T-cell (primary cell): ENCODE measurements at regions not wholly inside any gene's neighbourhood (a gene's known extent, or its start where the extent isn't known, plus 50 kb on each side); places are given as distances from the start of the nearest gene placed in this dataset.

ENCODE experiments used
- ATAC-seq, 4 experiments: fragments of 200-7000 bp in 3 of 4; fragments of 150-1000 bp in 1 of 4; cut with Tn5 transposase; replicated peaks in 1 of 4; 1 replicate in 3 of 4; 2 replicates in 1 of 4; pipeline ENCODE4 v1.10.0; 2021; ENCODE audit warnings: moderate library complexity in 3 of 4, mild to moderate bottlenecking in 2 of 4, moderate number of reproducible peaks in 1 of 4
- CTCF ChIA-PET, 2 donors: fragments of 300-600 bp; sonication (Branson Sonifier 250); formaldehyde crosslinking; loops; one replicate each; lab custom pipeline; 2022; ENCODE audit warnings: antibody characterized with exemption in 2 of 2; lab: Charles Lee
- POLR2A ChIA-PET, 2 donors: fragments of 300-600 bp; sonication (Branson Sonifier 250); formaldehyde crosslinking; loops; one replicate each; lab custom pipeline; 2022; ENCODE audit warnings: antibody characterized with exemption in 2 of 2; lab: Charles Lee
- DNase-seq, 35 experiments: peaks; one replicate each; pipeline versions ENCODE4 v3.0.0 to v3.0.0-alpha.2; 2013 to 2023
- H3K27ac ChIP-seq: one replicate; pipeline ENCODE4 v1.5.1; 2013; ENCODE audit warnings: low read length
- H3K27me3 ChIP-seq, 2 experiments: replicated peaks in 1 of 2; 1 replicate in 1 of 2; 2 replicates in 1 of 2; pipeline versions ENCODE4 v1.6.1 to v1.7.0; 2013; ENCODE audit warnings: low read length in 1 of 2, mixed read lengths in 1 of 2; ENCODE audit not compliant: control insufficient read depth in 2 of 2, insufficient read depth in 2 of 2; ENCODE audit errors: extremely low read depth in 1 of 2
- H3K36me3 ChIP-seq, 2 donors: 1 replicate in 1 of 2; 2 replicates in 1 of 2; pipeline versions ENCODE4 v1.6.1 to v1.7.0; 2013; ENCODE audit warnings: low read length in 1 of 2; ENCODE audit not compliant: control insufficient read depth in 2 of 2, insufficient read depth in 1 of 2; ENCODE audit errors: extremely low read depth in 1 of 2
- H3K4me1 ChIP-seq, 2 experiments: 1 replicate in 1 of 2; 2 replicates in 1 of 2; pipeline versions ENCODE4 v1.6.1 to v1.7.0; 2013; ENCODE audit warnings: low read length in 2 of 2, mixed read lengths in 1 of 2; ENCODE audit not compliant: insufficient read depth in 2 of 2, control insufficient read depth in 1 of 2; ENCODE audit errors: extremely low read depth in 1 of 2
- H3K4me3 ChIP-seq, 2 donors: 1 replicate in 1 of 2; 2 replicates in 1 of 2; pipeline versions ENCODE4 v1.5.1 to v1.7.0; 2013; ENCODE audit warnings: mild to moderate bottlenecking in 2 of 2, low read length in 1 of 2, moderate library complexity in 1 of 2; ENCODE audit not compliant: control insufficient read depth in 1 of 2; ENCODE audit errors: extremely low read depth in 1 of 2
- H3K9me3 ChIP-seq: 2 replicates; pipeline ENCODE4 v1.7.0; 2013
- H3K27ac Mint-ChIP-seq, 2 donors: one replicate each; pipeline ENCODE4 v1.8.0; 2020 to 2021; ENCODE audit warnings: mild to moderate bottlenecking in 2 of 2, mixed read lengths in 2 of 2
- H3K27me3 Mint-ChIP-seq, 2 donors: one replicate each; pipeline ENCODE4 v1.8.0; 2021 to 2022; ENCODE audit warnings: mixed read lengths in 2 of 2
- H3K36me3 Mint-ChIP-seq: one replicate; pipeline ENCODE4 v1.8.0; 2021; ENCODE audit warnings: mixed read lengths
- H3K4me1 Mint-ChIP-seq, 3 donors: one replicate each; pipeline ENCODE4 v1.8.0; 2020 to 2022; ENCODE audit warnings: mixed read lengths in 3 of 3, mild to moderate bottlenecking in 1 of 3
- H3K4me3 Mint-ChIP-seq, 3 donors: one replicate each; pipeline ENCODE4 v1.8.0; 2020 to 2022; ENCODE audit warnings: mild to moderate bottlenecking in 3 of 3, mixed read lengths in 3 of 3, moderate library complexity in 3 of 3
- H3K9me3 Mint-ChIP-seq, 3 donors: one replicate each; pipeline ENCODE4 v1.8.0; 2020 to 2022; ENCODE audit warnings: mixed read lengths in 3 of 3
- WGBS: methylation state at CpG from one replicate; pipeline ENCODE4 v1.1.5; 2013; ENCODE audit warnings: missing lambda C conversion rate; ENCODE audit not compliant: insufficient coverage; 5-methylcytosine and 5-hydroxymethylcytosine counted together

DNA sequence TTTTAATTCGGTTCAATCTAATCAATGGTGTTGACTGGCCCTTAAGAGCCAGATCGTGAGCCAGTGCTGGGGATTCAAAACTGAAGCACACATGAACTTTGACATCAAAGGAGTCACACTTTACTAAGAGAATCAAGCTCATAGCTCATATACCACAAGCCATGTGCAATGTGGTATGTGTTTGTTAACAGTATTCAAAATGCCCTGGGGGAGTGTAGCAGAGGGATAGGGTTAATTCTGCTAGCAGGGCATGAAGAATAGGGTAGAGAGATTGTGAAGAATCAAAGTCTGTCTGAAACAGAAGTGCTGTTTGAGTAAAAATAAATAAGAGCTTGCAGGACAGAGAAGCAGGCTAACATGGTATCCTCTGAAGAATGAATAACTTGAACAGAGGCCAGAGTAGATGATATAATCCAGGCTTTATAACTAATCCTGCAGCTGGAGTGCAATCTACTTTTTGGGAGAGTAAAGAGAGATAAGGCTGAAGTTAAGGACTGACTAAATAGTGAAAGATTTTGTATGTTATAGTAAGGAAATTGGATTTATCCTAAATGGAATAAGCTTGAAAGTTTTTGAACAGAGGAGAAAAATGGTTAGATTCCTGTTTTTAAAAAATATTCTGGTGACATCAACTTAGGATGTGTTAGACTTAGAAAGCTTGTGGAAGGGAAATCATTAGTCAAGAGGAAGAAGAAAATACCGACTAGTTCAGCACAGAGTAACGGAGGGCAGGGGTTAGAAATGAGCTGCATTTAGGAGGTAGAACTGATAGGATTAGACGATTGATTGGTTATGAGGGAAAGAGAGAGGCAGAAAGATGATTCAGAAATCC is 292.0 kb downstream of the NFKBIZ start:
- Mint-ChIP-seq H3K36me3 (no peaks in the 10 kb centered on the region), H3K9me3 (no peaks in the 10 kb centered on the region), H3K27ac (no peak overlapping the region), H3K4me3 (no peak overlapping the region), H3K27me3 (no peaks in the 10 kb centered on the region), H3K4me1 (peaks cover 0 to 6% (median 2%) of the 10 kb centered on the region in 3 donors)
- CTCF ChIA-PET, result interaction anchor here in 1 of 2 donors (0.6 kb wide), 1 partner anchor 35 kb away, joined by 3 read pairs; no protein-coding TSS in a partner anchor
- ATAC-seq (no peak), DNase-seq (no peak)
- H3K36me3 ChIP-seq, result no peaks in the 10 kb centered on the region
- H3K4me3 ChIP-seq, result no peak overlapping the region
- POLR2A ChIA-PET, result interaction anchor here (0.6 to 0.7 kb wide), 2 partner anchors 18 to 27 kb away, joined by 3 to 4 read pairs; no protein-coding TSS in a partner anchor
- 79% methylated on average over 2 of the region's 5 CpGs for WGBS
- no peaks in the 10 kb centered on the region for H3K27me3 ChIP-seq
- H3K9me3 ChIP-seq, result no peaks in the 10 kb centered on the region
- H3K27ac ChIP-seq, result no peak overlapping the region
- no peaks in the 10 kb centered on the region for H3K4me1 ChIP-seq

DNA sequence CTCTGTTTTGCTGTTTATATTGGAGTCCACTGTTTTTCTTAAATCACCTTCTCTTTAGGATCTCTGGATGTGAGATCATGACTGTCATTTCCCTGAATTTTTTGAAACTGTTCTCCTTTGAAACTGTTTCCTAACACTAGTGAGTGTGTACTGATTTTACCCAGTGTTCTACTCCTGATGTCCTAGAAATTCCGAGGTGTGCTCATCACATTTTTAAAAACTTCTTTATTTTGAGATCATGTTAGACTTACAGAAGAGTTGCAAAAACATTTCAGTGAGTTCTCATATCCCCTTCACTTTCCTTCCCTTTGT is 292.6 kb downstream of the NFKBIZ start:
- no peak overlapping the region for H3K27ac Mint-ChIP-seq
- Histone ChIP-seq H3K27ac (no peak overlapping the region), H3K4me1 (no peaks in the 10 kb centered on the region), H3K27me3 (no peaks in the 10 kb centered on the region), H3K9me3 (no peaks in the 10 kb centered on the region), H3K4me3 (no peak overlapping the region), H3K36me3 (no peaks in the 10 kb centered on the region)
- ChIA-PET CTCF (no interaction called here), POLR2A (no interaction called here)
- no peak for ATAC-seq
- peaks cover 0 to 6% (median 2%) of the 10 kb centered on the region in 3 donors for H3K4me1 Mint-ChIP-seq
- WGBS, result no CpG with 5 or more reads among the region's 1 CpG
- no peaks in the 10 kb centered on the region for H3K27me3 Mint-ChIP-seq
- no peaks in the 10 kb centered on the region for H3K36me3 Mint-ChIP-seq
- DNase-seq, result no peak
- H3K4me3 Mint-ChIP-seq, result no peak overlapping the region
- H3K9me3 Mint-ChIP-seq, result no peaks in the 10 kb centered on the region

DNA sequence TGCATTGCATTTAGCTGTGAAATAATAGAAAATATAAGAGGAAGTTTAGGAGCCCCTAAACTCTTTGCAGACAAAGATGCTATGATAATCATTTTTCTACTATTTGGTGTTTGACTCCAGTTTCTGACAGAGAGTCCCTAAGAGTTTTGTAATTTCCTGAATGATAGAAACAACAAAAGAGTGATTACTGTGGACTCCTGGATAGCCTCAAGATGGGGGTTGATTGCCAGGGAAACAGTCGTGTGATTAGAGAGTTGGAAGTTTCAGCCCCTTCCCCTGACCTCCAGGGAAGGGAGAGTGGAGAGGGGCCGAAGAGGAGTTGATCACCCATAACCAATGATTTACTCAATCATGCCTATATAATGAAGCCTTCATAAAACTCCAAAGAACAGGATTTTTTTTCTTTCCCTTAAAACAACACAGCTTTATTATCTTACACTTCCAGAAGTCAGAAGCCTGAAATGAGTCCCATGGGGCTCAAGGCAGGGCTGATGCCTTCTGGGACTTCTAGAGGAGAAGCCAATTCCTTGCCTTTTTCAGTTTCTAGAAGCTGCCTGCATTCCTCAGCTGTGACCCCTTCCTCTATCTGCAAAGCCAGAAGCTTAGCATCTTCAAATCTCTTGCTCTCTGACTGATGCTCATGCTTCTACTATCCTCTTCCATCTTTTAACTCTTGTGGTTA is 292.3 kb upstream of the ZPLD1 start:
- POLR2A ChIA-PET, result interaction anchor here in 1 of 2 donors (0.8 kb wide), 1 partner anchor 563 kb away, joined by 6 read pairs; no protein-coding TSS in a partner anchor
- no peak for DNase-seq
- no peaks in the 10 kb centered on the region for H3K9me3 Mint-ChIP-seq
- ATAC-seq, result no peak
- no CpG with 5 or more reads among the region's 2 CpGs for WGBS
- no peaks in the 10 kb centered on the region for H3K36me3 ChIP-seq
- H3K27ac Mint-ChIP-seq, result no peak overlapping the region
- H3K4me3 Mint-ChIP-seq, result no peak overlapping the region
- H3K4me1 ChIP-seq, result no peaks in the 10 kb centered on the region
- H3K27me3 Mint-ChIP-seq, result no peaks in the 10 kb centered on the region
- H3K36me3 Mint-ChIP-seq, result no peaks in the 10 kb centered on the region
- H3K4me3 ChIP-seq, result no peak overlapping the region
- no peaks in the 10 kb centered on the region for H3K9me3 ChIP-seq
- CTCF ChIA-PET, result interaction anchor here in 1 of 2 donors (0.6 kb wide), 1 partner anchor 12 kb away, joined by 3 read pairs; no protein-coding TSS in a partner anchor
- no peaks in the 10 kb centered on the region for H3K27me3 ChIP-seq
- peaks cover 0 to 6% (median 2%) of the 10 kb centered on the region in 3 donors for H3K4me1 Mint-ChIP-seq
- no peak overlapping the region for H3K27ac ChIP-seq

DNA sequence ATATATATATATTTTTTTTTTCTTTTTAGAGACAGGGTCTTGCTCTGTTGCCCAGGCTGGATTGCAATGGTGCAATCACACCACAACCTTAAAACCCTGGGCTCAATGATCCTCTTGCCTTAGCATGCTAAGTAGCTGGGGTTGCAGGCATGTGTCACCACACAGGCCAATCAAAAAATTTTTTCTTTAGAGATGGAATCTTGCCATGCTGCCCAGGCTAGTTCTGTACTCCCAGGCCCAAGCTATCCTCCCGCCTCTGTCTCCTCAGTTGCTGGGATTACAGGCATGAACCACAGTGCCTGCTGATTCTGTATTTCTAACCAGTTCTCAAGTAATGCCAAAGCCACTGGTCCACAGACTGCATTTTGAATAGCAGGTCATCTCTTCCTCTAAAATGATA is 291.3 kb upstream of the ZPLD1 start:
- no peaks in the 10 kb centered on the region for H3K36me3 ChIP-seq
- ChIA-PET CTCF (no interaction called here), POLR2A (interaction anchor here in 1 of 2 donors (0.8 kb wide), 1 partner anchor 562 kb away, joined by 6 read pairs; no protein-coding TSS in a partner anchor)
- H3K27me3 ChIP-seq, result no peaks in the 10 kb centered on the region
- Mint-ChIP-seq H3K4me1 (peaks cover 0 to 6% (median 2%) of the 10 kb centered on the region in 3 donors), H3K9me3 (no peaks in the 10 kb centered on the region), H3K27me3 (peaks cover 0 to 3% of the 10 kb centered on the region in 2 donors), H3K27ac (no peak overlapping the region), H3K36me3 (no peaks in the 10 kb centered on the region), H3K4me3 (no peak overlapping the region)
- H3K4me1 ChIP-seq, result no peaks in the 10 kb centered on the region
- no peak for DNase-seq
- 92% methylated on average over 1 of the region's 1 CpG for WGBS
- no peak for ATAC-seq
- H3K4me3 ChIP-seq, result no peak overlapping the region
- H3K27ac ChIP-seq, result no peak overlapping the region
- no peaks in the 10 kb centered on the region for H3K9me3 ChIP-seq

DNA sequence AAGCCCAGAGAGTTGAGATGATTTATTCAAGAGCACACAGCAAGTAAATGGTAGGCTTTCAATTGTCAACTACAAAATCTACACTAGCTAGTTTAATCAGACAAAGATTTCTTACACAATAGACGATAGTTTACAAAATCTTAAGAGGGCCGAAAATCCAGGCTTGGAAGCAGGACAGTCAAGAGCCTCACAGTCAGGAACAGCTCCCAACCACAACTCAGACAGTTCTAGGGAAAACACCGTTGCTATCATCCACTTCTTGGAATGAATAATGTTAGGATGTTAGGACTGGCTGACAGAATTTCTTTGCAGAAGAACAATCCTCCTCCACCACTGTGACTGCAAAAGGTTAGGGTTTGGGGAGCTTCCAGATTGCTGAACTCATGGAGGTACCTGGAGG is 290.8 kb upstream of the ZPLD1 start:
- no peaks in the 10 kb centered on the region for H3K9me3 Mint-ChIP-seq
- ATAC-seq (no peak), DNase-seq (no peak)
- Histone ChIP-seq H3K4me3 (no peak overlapping the region), H3K4me1 (no peaks in the 10 kb centered on the region), H3K9me3 (no peaks in the 10 kb centered on the region), H3K36me3 (no peaks in the 10 kb centered on the region), H3K27me3 (no peaks in the 10 kb centered on the region), H3K27ac (no peak overlapping the region)
- no peaks in the 10 kb centered on the region for H3K36me3 Mint-ChIP-seq
- no peak overlapping the region for H3K27ac Mint-ChIP-seq
- ChIA-PET CTCF (no interaction called here), POLR2A (no interaction called here)
- no peak overlapping the region for H3K4me3 Mint-ChIP-seq
- 100% methylated on average over 1 of the region's 3 CpGs for WGBS
- H3K4me1 Mint-ChIP-seq, result peaks cover 0 to 6% (median 2%) of the 10 kb centered on the region in 3 donors
- peaks cover 0 to 5% of the 10 kb centered on the region in 2 donors for H3K27me3 Mint-ChIP-seq

DNA sequence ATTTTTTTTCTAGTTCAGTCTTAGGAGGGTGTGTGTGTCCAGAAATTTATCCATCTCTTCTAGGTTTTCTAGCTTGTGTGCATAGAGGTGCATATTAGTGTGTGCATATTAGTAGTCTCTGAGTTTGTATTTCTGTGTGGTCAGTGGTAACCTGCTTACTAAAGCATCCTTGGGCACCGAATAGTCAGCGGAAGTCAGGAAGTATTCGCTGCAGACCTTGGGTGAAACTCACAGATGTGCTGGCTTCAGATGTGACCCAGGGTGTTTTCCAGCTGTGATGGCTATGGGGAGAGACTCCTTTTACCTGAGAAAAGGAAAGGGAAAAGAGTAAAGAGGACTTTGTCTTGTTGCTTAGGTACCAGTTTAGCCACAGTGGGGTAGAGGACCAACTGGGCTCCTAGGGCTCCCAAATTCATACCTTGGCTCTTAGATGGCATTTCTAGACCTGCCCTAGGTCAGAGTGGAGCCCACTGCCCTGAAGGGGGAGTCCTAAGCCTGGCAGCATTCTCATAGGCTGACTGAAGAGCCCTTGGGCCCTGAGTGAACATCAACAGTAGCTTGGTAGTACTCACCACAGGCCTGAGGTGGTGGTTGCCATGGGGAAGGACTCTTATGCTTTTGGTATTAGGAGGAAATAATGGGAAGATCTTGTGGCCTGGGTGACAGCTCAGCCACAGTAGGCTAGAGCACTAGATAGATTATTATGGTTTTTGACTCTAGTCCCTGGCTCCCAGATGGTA is 286.0 kb upstream of the ZPLD1 start:
- H3K27me3 ChIP-seq, result no peaks in the 10 kb centered on the region
- no peak for ATAC-seq
- Mint-ChIP-seq H3K27me3 (peaks cover 0 to 5% of the 10 kb centered on the region in 2 donors), H3K9me3 (peaks cover 16 to 25% (median 16%) of the 10 kb centered on the region in 3 donors), H3K36me3 (peaks cover 16% of the 10 kb centered on the region), H3K4me1 (no peaks in the 10 kb centered on the region), H3K4me3 (no peak overlapping the region), H3K27ac (no peak overlapping the region)
- ChIA-PET CTCF (no interaction called here), POLR2A (interaction anchor here in 1 of 2 donors (0.5 kb wide), 1 partner anchor 17 kb away, joined by 5 read pairs; no protein-coding TSS in a partner anchor)
- no peak overlapping the region for H3K27ac ChIP-seq
- no peak for DNase-seq
- no peaks in the 10 kb centered on the region for H3K36me3 ChIP-seq
- 88% methylated on average over 3 of the region's 3 CpGs for WGBS
- H3K4me1 ChIP-seq, result no peaks in the 10 kb centered on the region
- H3K9me3 ChIP-seq, result no peaks in the 10 kb centered on the region
- no peak overlapping the region for H3K4me3 ChIP-seq
